ENCODE measurements at regions not wholly inside any gene's neighbourhood (a gene's known extent, or its start where the extent isn't known, plus 50 kb on each side); places are given as distances from the start of the nearest gene placed in this dataset.

DNA sequence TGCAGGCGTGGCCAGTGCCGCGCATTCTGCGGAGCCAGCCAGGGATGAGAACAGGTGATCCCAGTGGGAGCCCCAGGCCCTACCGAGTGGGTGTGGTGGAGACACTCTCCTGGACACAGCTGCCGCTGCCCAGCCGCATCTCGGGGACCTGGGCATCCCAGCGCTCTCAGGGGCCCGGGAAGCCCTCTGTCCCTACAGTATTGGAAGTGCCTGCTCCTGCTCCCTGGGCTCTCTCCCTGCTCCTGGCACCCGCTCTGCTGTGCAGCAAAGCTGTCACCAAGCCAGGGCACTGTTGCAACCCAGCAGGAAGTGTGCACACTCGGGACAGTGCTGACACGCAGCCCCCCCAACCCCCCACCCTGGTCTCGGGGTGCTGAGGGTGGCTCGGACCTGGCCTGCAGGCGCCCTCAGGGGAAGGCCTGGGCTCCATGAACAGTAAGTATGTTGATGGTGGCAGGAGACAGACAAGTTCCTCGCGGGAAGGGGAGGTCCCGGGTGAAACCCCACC is 1177.4 kb upstream of the GBE1 start:
- DNase-seq = no peak

- DNase-seq = no peak
Measured at GRCh38 chr3:82927309-82928253, 1166.1 kb upstream of the GBE1 start.

DNA sequence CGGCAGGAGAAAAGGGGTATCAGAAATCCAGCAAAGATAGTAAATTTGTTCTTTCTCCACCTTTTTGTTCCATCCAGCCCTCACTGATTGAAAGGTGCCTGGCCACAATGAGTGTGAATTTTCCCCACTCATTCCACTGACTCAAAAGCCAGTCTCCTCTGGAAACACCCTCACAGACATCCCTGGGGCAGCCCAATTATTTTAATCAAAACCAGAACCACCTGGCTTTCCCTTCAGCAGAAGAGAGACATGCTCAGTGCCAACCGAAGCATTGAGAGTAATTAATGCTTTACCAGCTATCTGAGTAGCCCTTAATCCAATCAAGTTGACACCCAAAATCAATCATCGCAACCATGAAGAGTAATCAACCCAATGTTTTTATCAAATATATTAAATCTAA is 1129.6 kb upstream of the GBE1 start:
- no peak for DNase-seq

GRCh38 chr3:82883072-82883471 is 1121.6 kb upstream of the GBE1 start:
- no peak for DNase-seq

DNA sequence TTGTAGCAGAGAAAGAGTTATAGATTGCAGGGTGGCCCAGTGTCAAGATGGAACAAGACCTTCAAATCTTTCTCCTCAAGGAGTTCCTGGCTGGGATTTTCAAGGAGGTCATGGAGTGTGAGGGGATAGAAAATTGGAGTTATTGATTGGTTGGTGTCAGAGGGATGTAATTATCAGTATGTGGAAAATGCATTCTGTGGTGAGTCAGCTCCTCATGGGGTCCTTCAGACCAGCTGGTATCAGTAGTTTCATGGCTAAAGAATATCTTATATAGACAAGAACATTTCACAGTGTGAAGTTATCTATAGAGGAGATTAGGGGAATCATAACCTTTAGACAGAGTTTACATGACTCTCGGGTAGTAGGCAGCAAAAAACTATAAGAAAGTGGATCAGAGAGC is 1114.0 kb upstream of the GBE1 start:
- no peak for DNase-seq

DNA sequence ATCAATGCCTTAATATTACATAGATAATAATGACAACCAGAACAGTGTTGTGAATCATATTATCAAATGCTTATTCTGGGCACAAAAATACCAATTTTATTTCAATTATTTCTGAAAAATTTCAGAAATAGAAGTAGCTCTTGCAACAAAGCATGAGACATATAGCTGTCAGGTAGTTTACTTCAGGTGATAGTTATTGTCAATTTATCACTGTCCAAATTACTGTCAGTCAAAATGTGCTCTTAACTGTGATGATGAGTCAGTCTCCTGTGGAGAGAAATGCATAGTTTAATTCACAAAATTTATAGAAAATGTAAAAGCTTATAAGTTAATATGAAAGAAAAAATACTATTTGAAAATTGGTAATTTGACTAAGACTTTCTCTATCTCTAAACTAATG is 1078.4 kb upstream of the GBE1 start:
- no peak for DNase-seq

DNA sequence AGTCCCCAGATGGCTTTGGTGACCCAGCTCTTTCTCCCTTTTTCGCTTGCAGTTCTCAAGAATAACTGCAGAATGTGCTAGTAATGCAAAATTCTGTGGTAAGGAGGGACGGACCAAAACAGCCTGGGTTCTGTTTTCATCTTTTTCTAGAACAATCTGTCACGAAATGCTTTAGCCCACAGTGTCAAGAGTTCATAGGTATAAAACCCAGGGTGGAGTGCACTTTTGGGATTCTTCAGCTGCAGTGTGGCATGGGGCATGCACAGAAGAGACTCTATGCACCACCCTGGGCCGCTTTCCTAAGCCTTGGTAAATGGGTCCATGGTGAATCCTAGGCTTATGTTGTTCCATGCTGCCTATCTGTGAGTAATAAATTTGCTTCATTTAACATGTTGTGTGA is 1072.7 kb upstream of the GBE1 start:
- no peak for DNase-seq

GRCh38 chr3:82824491-82824890 is 1063.0 kb upstream of the GBE1 start:
- no peak for DNase-seq

- DNase-seq = no peak
Measured at GRCh38 chr3:82816086-82816485, 1054.6 kb upstream of the GBE1 start.

DNA sequence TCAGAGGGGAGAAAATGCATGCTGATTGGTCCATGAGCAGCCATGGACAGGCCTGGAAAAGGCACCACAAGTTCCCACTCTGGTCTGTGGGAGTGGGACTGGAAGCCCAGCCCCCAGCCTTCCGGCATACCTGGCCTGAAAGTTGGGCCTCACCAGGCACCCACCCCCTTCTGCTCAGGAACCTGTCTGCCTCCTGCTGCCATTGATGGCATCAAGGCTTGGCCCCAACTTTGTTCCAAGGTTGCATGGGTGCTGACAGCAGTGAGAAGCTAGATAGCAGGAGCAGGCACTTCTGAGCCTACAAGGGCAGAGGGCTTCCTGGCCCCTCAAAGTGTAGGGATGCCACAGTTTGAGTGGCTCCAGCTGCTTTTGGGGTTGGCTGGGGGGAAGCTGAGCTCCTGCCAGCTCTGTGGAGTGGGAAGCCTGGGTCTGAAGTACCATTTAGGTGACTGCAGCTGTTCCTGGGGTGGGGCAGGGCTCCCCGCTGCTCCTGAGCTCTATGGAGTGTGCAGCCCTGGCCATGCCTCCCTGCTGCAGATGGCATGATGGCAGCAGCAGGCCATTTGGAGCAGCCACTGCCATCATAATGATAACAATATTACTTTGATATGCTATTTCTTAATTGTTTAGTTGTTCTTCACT is 1054.1 kb upstream of the GBE1 start:
- no peak for DNase-seq

DNA sequence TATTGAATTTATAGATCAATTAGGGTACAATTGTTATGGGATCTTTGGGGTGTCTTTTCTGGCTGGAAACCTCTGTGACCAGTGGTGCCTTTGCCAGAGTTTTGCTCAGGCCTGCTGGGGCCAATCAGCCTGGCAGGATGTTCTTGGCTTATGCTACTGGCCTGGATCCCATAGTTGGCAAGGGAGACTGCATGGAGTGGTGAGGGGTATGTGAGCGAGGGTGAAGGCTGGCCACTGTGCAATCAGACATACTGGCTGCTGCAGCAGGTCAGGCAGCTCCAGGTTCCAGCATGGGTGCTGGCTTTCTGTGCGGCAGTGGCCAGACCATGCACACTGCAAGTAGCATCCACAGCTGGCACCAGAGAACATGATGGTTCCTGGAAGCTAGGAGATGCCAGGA is 1053.2 kb upstream of the GBE1 start:
- DNase-seq = no peak

DNA sequence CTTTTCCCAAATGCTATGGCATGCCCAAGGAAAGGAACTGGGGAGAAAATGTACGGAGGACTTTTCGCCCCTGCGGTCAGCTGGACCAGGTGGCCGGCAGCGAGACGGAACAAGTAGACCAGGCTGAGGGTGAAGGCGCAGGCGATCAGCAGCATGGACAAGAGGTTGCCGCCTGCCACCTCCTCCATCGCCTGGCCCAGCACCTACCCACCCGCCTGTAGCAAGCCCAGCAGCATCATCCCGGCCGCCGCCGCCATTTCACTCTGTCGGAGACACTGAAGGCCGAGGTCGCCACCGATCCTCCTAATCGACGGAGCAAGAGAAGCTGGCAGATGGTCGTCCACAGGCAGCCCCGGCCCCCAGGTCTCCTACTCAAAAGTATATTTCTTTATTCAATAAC is 1046.3 kb upstream of the GBE1 start:
- DNase-seq = no peak

- no peak for DNase-seq
Measured at GRCh38 chr3:82802501-82802900, 1041.1 kb upstream of the GBE1 start.

GRCh38 chr3:82800248-82800647 is 1038.8 kb upstream of the GBE1 start:
- DNase-seq = no peak

DNA sequence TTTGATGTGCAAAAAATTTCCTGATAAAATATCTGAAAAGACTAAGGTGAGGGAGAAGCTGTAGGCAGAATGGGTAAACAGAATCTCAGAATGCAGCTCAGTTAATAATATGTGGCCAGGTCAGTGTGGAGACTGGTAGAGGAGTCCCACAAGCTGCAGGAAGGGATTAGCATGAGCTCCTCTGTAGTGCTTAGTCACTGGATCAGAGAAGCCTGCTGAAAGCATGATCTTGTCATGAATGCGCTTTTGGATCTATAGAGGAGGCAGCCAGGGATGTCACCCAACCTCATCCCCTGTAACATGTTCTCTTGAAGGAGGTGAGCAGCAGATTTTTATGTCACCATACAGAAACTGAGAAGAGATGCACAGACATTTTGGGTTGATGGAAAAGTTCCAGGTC is 1035.3 kb upstream of the GBE1 start:
- no peak for DNase-seq

GRCh38 chr3:82791241-82791640 is 1029.8 kb upstream of the GBE1 start:
- no peak for DNase-seq

- no peak for DNase-seq
Measured at GRCh38 chr3:82790307-82791097, 1029.1 kb upstream of the GBE1 start.

DNA sequence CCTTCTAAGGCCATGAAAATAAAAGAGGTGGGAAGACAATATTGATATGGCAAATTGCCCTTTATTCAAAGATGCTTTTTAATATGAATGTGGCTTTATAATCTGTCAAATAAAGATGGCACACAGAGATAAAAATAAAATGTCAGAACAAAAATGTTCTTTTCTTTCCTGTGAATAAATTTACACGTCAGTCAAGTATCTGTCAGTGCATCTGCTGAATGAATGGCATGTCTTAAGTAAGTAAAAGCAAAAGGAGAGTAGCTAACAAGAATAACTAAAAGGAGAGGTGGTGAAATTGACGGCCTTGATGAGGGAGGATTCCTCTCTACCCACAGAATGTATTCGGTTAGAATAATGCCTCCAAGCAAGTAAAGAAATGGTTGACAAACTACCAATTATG is 1021.7 kb upstream of the GBE1 start:
- DNase-seq = no peak

DNA sequence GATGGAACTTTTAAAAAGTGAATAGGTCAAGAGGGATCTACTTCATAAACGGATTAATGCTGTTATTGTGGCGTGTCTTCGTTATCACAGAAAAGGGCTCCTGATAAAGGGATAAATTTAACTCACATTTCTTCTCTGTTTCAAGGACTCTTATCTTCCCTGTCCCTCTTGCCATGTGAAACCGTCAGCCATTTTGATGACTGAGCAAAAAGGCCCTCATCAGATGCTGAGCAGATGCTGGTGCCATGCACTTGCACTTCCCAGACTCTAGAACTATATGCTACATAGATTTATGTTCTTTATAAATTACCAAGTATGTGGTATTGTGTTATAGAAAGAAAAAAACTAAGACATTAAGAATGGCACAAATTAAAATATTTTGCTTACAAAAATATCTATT is 1011.8 kb upstream of the GBE1 start:
- DNase-seq = no peak

GRCh38 chr3:82764521-82764920 is 1003.1 kb upstream of the GBE1 start:
- no peak for DNase-seq

- DNase-seq = no peak
Measured at GRCh38 chr3:82761858-82762257, 1000.4 kb upstream of the GBE1 start.

DNA sequence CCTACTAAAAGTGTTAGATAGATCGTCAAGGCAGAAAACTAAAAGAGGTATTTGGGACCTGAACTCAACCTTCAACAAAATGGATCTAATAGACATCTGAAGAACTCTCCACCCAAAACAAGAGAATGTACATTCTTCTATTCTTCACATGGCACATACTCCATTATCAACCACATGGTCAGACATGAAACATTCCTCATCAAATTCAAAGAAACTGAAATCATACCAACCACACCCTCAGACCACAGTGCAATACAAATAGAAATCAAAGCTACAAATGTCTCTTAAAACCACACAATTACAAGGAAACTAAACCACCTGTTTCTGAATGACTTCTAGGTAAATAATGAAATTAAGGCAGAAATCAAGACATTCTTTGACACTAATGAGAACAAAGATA is 984.1 kb upstream of the GBE1 start:
- no peak for DNase-seq

DNA sequence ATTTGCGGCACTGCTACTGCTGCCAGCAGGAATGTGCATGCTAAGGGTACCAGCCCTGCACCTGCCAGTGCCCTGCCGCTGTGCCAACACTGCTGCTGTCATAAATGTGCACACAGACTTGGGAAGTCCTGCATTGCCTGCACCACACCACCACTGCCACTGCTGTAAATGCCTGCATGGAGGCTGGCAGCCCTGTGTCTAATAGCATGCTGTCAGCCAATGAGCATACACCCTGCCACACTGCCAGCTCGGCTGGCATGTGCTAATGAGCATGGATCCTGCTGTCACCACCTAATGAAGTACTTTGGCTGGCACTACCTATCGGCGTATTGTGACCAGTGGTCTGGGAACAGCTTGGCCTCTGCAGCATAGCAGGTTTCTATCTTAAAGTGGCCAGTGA is 981.8 kb upstream of the GBE1 start:
- no peak for DNase-seq

- no peak for DNase-seq
Measured at GRCh38 chr3:82741346-82741745, 979.9 kb upstream of the GBE1 start.
